NB4 (cell line): ENCODE measurements at regions not wholly inside any gene's neighbourhood (a gene's known extent, or its start where the extent isn't known, plus 50 kb on each side); places are given as distances from the start of the nearest gene placed in this dataset.

Experiments used
- DNase-seq: peaks from one replicate; pipeline ENCODE4 v3.0.0; 2010; ENCODE audit warnings: low read depth
- H3K4me3 ChIP-seq: one replicate; pipeline ENCODE4 v1.5.1; 2011; ENCODE audit warnings: mild to moderate bottlenecking, low read depth, low read length, moderate library complexity
- CTCF ChIP-seq: IDR thresholded peaks from one replicate; pipeline ENCODE4 v1.5.1; 2012; ENCODE audit warnings: low read depth, low read length
- MAX ChIP-seq: IDR thresholded peaks from 2 replicates; pipeline ENCODE4 v1.6.1; 2011; ENCODE audit warnings: low read depth, low read length
- MYC ChIP-seq: IDR thresholded peaks from 2 replicates; pipeline ENCODE4 v1.6.1; 2011; ENCODE audit warnings: low read depth, low read length
- POLR2A ChIP-seq: IDR thresholded peaks from 2 replicates; pipeline ENCODE4 v1.6.1; 2011; ENCODE audit warnings: mild to moderate bottlenecking; ENCODE audit not compliant: insufficient read length; ENCODE audit errors: extremely low read depth

- DNase-seq: no peak
- TF ChIP-seq CTCF (no peak), POLR2A (no peak), MYC (no peak), MAX (no peak)
- H3K4me3 ChIP-seq: no peak overlapping the region
Measured at GRCh38 chr3:23116081-23116837, 86.9 kb upstream of the UBE2E2 start.

GRCh38 chr3:23117856-23118255 is 85.3 kb upstream of the UBE2E2 start:
- TF ChIP-seq MAX: no peak
- TF ChIP-seq POLR2A: no peak
- no peak for TF ChIP-seq CTCF
- no peak for TF ChIP-seq MYC
- no peak overlapping the region for H3K4me3 ChIP-seq
- DNase-seq: no peak

- TF ChIP-seq MAX: no peak
- TF ChIP-seq CTCF: no peak
- no peak for TF ChIP-seq MYC
- TF ChIP-seq POLR2A: no peak
- DNase-seq: no peak
- no peak overlapping the region for H3K4me3 ChIP-seq
Measured at GRCh38 chr3:23127196-23127595, 75.9 kb upstream of the UBE2E2 start.

GRCh38 chr3:23128655-23129054 is 74.5 kb upstream of the UBE2E2 start:
- no peak for DNase-seq
- H3K4me3 ChIP-seq: no peak overlapping the region
- TF ChIP-seq MYC (no peak), CTCF (no peak), POLR2A (no peak), MAX (no peak)

- TF ChIP-seq MYC (no peak), MAX (no peak), CTCF (no peak), POLR2A (no peak)
- H3K4me3 ChIP-seq: no peak overlapping the region
- no peak for DNase-seq
Measured at GRCh38 chr3:23129117-23129516, 74.0 kb upstream of the UBE2E2 start.
